Muscle of back (tissue), 3 donors: ENCODE measurements at regions not wholly inside any gene's neighbourhood (a gene's known extent, or its start where the extent isn't known, plus 50 kb on each side); places are given as distances from the start of the nearest gene placed in this dataset.

Source experiments
- DNase-seq, 3 donors: peaks; one replicate each; pipeline versions ENCODE4 v3.0.0 to v3.0.0-alpha.2; 2013

DNA sequence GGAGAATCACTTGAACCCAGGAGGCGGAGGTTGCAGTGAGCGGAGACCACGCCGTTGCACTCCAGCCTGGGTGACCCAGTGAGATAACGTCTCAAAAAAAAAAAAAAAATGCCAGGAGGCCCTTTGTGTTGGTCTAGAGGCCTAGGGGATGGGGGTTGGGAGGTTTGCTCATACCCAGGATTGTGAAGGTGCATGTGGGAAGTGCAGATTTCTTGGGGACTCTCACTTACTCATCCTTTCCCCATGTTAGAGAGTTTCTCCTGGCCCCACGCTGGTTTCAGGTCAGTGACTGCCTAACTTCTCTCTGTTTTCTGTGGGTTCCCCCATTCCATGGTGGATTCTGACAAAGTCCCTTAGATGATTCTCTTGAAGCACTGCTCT is 471.5 kb upstream of the CNTNAP2 start:
- no peak for DNase-seq

DNA sequence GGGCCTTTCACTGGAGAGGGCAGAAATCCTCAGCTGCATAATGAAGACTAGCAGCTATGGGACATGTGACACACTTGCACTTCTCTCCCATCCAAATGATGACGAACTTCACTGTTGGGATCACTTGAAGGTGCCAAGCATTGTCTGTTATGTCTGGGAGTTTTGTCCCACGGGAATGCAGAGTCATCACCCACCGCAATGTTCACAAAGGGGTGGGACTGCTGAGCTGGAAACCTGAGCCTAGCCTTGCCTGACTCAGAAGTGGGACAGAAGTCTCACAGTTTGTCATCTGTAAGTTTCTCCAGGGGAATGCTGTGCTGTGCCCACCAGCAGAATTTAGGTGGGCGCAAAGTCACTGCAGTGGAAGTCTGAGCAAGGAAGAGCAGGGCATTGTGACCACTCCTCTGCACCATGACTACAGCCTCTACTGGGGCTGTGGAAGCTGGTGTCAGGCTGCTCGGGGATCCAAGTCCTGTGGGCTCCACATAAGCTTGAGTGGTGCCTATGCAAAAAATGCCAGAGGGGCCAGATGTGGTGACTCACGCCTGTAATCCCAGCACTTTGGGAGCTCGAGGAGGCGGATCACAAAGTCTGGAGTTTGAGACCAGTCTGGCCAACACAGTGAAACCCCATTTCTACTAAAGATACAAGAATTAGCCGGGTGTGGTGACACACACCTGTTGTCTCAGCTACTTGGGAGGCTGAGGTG is 472.0 kb upstream of the CNTNAP2 start:
- peak in 1 of 3 donors; percentile 18 for DNase-seq

DNA sequence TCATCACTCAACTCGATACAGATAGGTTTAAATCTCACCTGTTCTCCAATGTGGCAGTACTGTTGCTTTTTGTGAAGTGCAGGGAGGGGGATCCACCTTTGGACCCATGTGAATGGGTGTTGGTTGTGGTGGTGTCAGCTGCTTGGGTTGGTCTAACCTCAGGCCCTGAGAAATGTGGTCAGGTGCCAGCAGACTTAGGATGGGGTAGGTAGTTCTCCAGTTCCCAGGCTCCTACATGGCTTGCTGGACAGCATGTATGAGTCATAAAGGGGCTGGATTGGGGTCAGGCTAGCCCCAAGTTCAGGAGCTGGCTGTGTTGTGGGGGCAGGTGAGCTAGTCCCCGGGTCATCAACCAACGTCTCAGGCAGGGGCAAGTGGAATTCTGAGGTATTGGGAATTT is 472.6 kb upstream of the CNTNAP2 start:
- DNase-seq = no peak

DNA sequence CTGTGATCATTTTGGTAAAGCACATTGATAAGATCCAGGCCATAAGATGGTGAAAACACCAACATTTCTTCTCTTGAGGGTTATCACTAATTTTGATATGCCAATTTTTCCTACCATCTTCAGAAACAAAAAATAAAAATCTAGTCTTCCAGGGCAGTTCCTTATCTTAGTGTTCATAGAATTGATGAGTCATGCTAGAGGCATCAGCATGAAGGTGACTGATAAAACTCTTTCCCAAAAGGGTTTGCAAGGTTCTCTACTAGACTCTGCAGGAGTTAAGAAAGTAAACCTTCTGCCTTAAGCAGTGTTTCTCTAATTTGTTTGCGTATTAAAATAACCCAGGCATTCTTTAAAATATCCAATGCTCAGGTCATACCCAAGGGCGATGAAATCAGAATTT is 483.1 kb upstream of the CNTNAP2 start:
- no peak for DNase-seq

DNA sequence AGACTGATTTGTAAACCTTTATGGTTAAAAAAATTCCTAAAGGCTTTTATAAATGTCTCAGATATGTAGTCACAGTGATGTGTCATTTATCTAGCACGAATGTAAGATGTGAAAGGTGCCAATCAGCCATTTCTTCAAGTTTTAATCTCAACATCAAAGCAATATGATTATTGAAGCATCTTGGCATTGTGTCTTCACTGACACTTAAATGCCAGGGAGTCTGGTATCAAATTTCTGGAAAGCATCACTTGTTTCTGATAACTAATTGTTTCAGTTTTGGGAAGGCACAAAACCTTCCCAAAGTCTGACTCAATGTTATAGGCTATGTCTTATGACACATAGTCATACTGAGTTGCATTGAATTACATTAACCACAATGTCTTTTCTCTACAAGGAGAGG is 492.0 kb upstream of the CNTNAP2 start:
- DNase-seq = no peak

DNA sequence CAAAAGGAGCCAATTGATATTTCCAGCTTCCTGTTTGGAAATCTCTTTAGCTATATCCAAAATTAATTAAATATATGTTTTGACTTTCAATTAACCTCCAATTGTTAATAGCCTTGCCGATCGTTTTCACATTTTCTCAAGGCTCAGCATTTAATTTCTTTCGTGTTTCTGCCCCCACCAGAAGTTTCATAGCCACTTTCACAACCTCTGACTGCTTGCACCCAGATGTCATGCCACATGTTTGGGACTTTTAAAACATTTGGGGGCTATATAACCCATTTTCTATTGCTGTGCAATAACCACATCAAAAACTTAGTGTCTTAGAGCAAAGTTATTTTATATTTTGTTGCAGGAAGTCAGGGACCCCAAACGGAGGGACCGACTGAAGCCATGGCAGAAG is 510.6 kb upstream of the CNTNAP2 start:
- no peak for DNase-seq

DNA sequence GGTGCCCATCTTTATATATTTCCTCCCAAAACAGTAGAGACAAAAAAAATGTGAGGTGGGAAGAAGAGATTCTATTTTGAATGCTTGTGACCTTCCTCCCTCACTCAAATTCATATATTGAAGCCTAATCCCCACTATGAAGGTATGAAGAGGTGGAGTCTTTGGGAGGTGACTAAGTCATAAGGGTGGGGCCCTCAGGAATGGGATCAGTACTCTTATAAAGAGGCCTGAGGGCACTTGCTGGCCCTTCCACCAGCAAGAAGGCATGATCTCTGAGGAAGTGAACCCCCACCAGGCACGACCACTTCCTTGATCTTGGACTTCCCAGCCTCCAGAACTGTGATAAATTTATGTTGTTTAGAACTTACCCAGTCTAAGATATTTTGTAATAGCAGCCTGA is 517.2 kb upstream of the CNTNAP2 start:
- DNase-seq = no peak

DNA sequence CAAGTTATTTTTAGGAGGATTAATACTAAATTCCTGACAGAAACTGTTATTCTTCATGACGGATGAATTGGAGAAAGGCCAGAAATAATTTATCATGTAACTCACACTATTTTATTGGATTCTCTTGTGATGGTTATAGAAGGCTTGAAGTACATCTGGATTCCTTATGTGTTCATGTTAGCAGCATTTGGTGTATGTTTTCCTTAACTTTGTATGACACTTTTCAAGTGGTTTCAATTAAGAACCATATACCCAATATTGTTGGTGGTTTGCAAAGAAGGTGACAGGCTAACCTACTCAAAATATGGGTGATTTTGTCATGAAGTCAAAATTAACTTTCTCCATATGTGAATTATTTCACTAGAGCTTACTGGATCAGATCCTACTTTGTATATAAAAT is 532.2 kb upstream of the CNTNAP2 start:
- peak in 1 of 3 donors; percentile 0 for DNase-seq

DNA sequence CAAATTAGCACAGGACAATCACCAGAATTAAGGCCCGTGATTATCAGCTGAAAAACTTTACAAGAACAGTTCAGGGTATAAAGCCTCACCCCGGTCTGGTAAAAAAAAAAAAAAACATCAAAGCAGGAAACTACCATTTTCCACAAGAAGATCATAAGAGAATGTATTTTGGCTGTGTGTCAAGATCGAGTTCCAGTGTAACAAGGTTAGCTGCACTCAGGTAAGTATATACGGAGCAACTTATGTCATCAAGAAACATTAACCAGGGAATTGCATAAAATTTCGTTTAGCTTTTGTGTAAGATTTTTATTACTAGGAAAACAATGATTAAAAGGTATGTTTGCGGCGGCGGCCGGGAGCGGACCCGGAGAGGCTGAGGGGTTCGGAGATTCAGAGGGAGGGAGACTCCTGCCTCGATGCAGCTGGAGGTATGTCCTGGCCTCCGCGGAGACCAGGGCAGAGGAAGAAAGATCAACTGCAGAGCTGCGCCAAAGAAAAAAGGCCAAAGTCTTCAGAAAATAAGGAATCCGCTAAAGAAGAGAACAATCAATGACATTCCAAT is 533.8 kb upstream of the CNTNAP2 start:
- DNase-seq = no peak

DNA sequence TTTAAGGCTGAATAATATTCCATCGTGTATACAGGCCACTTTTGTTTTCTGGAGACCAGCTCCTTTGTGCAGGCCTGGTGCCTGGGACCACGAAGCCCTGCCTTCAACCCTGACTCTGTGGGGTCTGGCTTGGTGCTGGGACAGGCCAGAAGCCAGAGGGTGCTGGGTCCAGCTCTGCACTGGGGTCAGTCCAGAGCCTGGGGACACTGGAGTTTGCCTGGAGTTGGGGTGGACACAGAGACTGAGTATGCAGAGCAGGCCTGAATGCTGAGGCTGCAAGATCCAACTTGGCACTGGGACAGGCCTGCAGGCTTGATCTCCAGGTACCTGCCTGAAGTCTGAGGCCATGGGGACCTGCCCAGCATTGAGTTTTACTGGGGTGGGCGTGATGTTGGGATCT is 558.8 kb upstream of the CNTNAP2 start:
- no peak for DNase-seq

DNA sequence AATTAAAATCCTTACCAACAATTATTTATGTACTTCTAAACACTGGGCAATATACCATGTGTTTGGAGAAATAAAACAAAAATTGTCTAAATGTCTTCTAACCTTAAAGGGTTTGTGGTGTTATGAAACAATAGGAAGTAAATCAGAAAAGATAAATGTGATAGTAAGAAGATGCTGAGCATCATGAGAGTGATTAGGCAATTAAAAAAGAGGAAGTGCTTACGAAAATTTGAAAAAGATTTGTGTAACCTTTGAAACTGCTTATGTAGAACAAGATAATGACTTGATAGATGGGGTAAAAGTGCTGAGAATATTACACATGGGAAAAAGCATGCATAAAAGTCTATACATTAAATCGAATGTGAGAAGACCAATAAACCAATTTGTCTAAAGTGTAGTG is 573.4 kb upstream of the CNTNAP2 start:
- no peak for DNase-seq

DNA sequence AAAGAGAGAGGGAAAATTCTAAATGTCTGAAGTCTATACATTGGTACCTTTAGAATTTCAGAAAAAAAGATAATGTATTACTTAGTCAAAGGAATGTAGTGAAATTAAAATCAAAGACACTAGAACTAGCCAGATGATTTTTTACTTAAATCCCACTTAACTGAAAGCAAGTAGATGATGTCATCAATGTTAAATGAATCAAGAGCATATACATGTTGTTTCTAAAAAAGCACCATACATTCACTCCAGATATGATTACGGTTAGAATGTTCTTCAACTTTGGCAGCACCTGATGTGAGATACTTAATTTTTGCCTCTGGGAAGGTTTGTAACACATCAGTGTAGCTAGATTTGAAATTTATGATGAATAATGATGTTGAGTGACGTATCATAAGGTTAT is 576.7 kb upstream of the CNTNAP2 start:
- DNase-seq = no peak

DNA sequence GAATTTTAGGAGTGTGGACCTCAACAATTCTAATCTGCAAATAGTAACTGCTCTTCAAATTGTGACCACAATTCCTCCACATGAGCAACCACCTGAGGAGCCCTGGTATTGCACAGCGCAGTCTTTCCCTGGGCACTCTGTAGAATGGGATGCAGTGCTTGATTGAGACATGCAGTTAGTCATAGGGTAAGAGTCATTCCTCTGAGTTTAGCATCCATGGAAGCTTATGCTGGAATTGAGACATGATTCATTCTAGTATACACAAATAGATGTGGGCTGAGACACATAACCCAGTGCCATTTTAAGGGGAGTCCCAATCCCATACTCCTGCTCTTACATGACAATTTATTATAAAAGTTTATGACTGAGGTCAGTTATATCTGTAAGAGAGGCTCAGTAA is 582.3 kb upstream of the CNTNAP2 start:
- DNase-seq = peak in 1 of 3 donors; percentile 1

DNA sequence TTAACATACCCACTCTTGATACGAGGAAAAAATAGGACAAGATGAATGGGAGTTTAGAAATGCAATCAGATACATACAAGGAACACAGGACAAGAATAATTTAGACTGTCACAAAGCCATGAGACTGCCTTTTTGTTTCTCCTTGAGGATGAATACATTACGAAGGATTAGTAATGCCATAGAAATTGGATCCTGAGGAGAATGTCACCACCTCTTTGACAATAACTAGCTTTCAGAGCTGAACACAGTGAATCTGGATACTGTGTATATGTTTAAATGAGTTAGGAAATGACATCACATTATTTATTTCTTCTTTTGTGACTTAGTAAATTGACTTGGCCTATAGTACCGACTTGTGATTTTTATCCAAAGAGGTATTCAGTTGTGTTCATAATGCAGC is 596.3 kb upstream of the CNTNAP2 start:
- DNase-seq = no peak

DNA sequence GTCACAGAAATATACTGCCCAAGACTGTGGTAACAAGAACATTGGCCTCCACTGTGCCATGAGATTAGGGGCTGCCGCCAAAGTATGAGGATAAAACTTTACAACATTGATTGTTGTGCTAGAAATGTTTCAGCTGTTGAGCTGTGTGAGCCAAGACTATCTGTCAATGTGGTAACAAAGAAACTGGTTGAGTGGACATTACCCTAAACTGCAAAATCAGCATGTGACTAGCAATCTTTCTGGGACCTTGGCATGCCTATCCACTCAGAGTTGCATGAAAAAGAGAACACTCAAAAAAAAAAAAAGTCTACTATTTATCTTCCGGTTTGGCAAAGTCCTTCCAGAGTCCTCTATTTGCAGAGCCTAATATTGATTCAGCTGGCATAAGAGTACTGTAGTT is 605.6 kb upstream of the CNTNAP2 start:
- DNase-seq = no peak

DNA sequence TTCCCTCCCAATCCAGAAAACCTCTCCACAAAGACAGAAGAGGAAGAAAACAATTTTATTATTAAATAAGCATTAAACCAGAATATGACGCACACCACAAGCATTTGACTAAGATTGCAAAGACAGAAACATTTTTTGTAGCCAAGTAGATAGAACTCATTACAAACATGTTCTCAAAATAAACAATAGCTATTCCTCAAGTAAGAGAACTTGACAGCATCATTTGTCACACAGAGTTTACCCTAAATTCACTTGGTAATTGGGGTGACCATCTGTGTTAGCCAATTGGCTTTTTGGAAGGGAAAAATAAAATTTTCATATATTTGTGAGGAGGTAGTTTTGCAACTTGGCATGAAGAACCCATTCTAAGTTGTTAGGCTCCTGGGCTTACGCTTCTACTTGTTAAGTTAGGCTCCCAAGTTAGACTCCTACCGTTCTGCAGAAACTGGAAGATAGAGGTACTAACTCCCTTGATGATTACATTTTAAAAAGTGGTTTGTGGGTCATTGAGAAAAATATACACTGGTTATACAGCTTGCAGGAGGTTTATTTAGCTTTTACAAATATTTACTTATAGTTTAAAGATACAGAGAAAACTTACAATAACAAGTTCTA is 618.6 kb upstream of the CNTNAP2 start:
- DNase-seq = no peak

DNA sequence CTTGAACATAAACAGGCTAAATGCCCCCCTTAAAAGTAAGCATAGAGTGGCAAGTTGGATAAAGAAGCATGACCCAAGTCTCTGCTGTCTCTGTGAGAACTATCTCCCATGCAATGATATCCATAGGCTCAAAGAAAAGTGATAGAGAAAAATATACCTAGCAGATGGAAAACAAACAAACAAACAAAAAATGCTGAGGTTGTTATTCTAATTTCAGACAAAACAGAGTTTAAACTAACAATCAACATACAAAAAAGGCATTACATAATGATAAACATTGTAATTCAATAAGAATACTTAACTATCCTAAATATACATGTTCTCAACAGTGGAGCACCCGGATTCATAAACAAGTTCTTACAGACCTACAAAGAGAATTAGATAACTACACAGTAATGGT is 626.2 kb upstream of the CNTNAP2 start:
- no peak for DNase-seq

DNA sequence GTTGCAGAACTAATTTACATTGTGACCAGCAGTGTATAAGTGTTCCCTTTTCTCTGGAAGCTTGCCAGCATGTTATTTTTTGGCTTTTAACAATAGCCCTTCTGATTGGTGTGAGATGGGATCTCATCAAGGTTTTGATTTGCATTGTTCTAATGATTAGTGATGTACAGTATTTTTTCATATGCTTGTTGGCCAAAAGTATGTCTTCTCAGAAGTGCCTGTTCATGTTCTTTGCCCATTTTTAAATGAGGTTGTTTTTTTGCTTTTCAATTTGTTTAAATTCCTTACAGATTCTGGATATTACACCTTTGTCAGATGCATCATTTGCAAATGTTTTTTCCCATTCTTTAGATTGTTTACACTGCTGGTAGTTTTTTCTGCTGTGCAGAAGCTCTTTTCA is 627.0 kb upstream of the CNTNAP2 start:
- no peak for DNase-seq

DNA sequence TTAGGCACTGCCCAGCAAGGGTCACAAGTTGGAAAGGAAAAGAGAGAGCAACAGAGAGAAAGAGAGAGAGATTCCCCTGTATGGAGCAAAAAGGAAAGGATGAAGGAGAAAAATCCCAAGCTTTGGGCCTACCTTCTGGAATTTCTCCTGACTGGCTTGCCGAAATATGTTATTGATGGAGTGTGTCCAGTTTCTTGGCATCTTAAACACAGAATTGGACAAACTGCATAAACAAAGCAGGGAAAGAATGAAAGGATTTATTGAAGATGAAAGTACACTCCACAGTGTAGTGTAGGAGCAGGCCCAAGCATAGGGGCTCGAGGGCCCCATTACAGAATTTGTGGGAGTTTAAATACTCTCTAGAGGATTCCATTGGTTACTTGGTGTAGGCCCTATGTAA is 627.8 kb upstream of the CNTNAP2 start:
- no peak for DNase-seq

DNA sequence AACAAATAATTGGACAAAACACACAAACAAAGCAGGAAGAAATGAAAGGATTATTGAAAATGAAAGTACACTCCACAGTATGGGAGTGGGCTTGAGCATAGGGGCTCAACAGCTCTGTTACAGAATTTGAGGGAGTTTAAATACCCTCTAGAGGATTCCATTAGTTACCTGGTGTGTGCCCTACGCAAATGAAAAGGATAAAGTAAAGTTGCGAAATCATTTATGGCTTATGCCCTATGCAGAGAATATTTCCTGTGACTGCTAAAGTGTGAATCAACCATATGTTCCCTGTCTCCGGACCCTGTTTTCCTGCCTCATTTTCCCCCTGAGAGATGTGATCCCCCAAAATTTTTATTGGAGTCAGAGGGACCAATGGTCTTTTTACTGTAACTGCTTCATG is 634.6 kb upstream of the CNTNAP2 start:
- DNase-seq = no peak

DNA sequence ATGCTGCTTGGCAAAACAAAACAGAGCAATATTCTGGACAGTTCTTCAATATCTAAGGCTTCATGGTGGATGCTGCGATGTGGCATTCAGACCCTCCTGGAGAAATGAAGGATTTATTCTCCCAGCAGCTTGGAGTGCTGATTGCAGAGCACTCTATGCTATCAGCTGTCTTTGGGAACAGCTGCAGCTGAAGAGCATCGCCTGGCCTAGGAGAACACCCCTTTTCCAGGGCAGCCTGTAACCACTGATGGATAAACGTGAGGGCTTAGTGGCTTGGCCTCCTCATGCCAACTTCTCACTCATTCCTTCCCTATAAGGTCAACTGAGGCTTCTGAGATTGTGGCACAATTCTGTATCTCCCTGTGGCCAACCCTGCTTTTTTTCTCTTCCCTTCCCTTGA is 638.1 kb upstream of the CNTNAP2 start:
- peak in 2 of 3 donors; percentile 1 to 8 for DNase-seq

DNA sequence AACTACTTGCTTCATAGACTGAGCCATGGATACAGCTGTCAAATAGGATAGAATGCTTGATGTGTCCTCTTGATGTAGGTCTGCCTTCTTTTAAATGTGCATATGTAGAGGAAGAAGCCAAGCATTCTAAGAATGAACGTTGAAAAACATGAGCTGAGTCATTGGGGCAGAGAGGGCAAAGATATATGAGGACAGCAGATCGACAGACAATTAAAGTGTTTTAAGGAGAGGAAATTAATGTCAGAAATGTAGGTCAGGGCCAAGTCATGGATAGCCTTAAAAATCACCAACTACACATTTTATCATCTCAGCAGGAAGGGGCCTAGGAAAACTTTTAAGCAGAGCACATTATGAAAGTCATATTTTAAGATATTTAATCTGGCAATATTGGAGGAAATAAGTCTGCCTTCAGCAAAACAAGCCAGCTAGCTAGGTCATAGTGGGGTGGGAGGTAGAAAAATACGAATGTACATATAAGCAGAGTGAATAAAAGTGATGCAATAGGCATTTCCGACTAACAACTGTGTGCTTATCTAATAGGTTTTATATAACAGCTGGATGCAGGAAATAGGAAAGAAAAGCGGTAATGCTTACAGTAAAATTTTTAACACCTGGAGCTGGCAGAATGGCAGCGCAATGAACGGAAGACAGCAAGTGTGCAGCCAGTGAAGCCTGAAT is 638.3 kb upstream of the TPK1 start:
- no peak for DNase-seq

DNA sequence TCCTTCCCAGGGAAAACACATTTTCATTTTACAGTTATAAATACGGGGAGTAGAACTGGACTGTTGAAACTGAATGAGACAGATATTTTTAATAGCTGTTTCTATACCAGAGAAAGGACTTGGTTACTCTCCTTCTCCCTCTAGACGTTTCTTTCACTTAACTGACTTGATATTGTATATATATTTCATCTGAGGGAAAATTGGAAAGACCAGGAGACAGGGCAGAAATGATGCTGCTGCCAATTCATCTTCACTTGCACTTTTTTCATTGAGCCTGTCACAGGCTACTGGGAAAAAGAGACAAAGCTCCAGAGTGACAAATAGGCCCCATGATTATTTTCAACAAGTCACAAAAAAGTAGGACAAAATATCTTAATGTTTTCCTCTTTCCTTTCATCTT is 636.0 kb upstream of the TPK1 start:
- DNase-seq = no peak
